Mesenteric fat pad (tissue), 1 donor: ENCODE measurements at regions not wholly inside any gene's neighbourhood (a gene's known extent, or its start where the extent isn't known, plus 50 kb on each side); places are given as distances from the start of the nearest gene placed in this dataset.
"Not testable (repeated sequence)": the region's sequence is repeated elsewhere in the genome, so short reads cannot be mapped to it uniquely, and the experiment has no call there.

Experiments
- DNase-seq: peaks from one replicate; pipeline ENCODE4 v3.0.0-alpha.2; 2020; ENCODE audit warnings: low spot score
- donor health status: DM: yes; HTN: yes; CAD: no.

DNA sequence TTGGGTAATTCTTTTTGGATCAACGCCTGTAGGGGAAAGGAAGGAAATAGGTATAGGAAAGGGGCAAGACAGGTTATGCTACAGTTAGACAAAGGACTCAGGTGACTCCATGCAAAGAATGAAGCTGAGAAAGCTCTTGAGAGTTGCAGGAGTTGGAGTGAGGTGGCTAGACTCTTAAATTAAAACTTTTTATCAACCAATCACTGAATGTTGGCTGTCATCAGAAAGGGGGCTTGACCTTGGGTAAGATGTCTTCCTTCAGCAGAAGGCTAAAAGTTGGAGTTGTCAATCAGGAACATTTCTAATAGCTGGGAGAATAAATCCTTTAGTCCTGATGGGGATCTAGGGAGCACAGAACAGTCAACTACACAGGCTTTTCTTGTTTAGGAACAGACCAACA lies 595.4 kb downstream of the SLC16A7 start:
- no peak for DNase-seq

DNA sequence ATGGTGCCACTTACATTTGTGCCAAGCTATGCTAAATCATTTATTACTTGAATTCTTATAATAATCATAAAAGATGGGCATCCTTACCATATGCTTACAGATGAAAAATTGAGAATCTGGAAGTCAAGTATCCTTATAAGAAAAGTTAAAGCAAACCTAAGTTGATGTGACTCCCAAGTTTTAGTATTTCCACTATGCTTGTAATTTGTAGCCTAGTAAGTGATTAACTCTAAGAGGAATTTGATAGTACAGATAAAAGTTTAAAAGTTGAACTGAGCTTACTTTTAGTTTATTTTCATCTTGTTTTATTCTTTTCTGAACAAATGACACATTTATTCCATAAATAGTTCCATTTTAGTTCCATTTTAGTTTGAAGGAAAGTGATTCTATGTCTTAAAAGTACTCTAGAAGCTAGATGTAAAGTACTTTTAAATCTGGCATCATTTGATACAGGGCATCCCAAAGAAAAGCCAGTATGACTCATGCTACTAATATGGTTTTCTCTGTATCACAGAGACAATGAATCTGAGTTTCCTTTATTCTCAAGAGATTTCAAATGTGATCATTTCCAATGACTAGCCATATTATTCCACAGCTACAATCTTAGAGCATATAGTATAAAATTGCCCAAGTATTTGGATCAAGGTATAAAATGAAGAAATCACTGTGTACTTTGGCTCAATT lies 596.0 kb downstream of the SLC16A7 start:
- DNase-seq, result no peak

DNA sequence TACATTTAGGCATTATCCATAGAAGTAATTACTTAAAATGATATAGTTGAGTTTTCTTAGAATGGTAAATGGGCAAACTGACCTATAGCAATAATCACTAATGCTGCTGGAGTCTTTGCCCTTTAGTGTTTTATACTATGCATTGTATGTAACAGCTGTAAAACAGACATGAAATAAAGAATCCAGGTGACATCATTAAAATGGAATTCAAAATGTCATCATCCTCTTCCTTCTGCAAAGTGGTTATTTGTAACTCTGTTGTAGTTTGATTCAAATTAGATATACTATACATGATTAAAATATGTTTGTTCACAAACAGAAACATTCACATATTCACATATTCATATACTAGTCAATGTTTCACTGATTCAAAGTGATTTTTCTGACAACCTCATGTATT lies 598.8 kb downstream of the SLC16A7 start:
- no peak for DNase-seq

DNA sequence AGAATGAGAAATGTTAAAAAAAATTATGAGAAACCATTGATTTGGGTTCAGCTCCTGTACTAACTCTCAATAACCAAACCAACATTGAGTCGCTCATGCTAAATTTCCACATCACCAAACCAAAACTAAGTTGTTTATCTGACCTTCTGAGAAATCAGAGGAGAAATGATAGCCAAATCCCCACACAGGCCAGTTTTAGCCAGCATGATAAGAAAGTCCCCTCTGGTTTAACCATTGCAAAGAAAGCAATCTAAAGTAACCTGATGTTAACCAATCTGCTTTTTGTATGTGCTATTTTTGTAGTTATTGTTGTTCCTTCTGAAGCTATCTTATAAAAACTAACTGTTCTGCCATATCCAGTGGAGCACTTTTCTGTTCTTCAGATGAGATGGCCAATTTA lies 599.7 kb downstream of the SLC16A7 start:
- no peak for DNase-seq

DNA sequence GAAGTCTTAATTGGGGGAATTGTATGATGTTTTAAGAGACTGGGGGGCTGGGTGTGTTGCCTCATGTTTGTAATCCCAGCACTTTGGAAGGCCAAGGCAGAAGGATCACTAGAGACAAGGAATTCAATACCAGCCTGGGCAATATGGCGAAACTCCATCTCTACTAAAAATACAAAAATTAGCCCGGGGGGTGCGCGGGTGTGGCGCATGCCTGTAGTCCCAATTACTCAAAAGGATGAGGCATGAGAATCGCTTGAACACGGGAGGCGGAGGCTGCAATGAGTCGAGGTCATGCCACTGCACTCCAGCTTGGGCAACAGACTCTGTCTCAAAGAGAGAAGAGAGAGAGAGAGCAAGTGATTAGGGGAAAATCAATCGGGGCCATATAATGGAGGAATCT lies 600.5 kb downstream of the SLC16A7 start:
- DNase-seq, result no peak

DNA sequence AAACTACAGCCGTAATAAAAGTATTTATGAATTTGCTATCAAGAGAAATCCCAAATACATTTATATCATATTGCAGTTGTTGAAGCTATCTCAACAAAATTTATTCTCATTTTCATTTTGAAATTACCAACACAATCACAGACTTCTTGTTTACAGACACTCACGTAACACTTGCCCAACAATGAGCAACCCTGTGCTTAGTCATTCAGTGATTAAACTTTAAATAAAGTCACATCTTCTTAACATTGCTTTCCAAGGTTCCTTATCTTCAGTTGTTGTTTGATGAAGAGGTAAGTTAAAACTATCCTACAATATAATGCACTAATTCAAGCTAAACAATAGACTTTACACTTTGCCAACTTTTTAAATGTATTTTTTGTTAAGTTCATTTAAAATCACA lies 601.8 kb downstream of the SLC16A7 start:
- no peak for DNase-seq

DNA sequence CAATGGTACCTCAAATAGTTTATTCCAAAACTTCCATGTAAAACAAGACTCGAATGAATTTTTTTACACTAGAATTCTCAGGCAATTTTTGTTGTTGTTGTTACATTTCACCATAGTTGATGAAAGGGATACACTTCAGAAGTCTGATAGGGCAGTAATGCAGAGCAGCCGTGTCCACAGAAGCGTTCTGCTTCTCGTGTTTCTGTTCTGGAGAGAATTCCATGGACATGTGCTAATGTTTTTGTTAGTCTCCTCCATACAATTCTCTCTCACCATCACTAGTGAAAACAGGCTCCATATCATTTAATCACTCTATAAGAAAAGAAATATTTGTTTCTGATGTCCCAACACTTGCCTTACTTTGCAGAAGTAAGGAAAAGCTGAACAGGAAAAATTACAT lies 606.1 kb downstream of the SLC16A7 start:
- no peak for DNase-seq

DNA sequence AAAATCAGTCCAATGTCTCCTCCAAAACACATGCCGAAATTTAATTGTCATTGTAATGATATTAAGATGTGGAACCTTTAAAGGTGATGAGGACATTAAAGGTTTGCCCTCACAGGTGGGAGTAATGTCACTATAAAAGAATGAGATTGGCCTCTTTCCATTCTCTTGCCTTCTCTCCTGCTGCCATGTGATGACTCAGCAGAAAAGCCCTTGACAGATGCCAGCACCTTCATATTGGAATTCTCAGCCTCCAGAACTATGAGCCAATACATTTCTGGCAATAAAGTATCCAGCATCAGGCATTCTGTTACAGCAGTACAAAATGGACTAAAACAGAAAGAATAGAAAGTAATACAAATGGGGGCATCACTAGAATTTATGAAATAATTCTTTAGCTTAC lies 609.7 kb downstream of the SLC16A7 start:
- no peak for DNase-seq

DNA sequence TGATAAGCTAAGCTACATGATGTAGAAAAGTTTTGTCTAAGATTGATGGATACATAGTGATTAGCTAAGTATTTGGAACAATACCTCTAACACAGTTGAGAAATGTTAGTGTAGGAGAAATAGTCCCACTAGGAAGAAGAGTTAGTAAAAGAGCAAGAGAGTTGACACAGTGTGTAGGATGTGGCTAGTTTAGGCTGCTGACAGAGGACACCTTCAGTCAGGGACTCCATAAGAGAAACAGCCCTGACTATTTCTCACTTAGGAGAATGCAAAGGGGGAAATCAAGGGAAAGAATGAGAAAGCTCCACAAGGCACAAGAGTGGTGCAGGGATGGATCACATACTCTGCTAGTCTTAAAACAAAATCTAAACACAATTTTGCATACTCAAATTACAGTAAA lies 613.7 kb downstream of the SLC16A7 start:
- DNase-seq, result no peak

DNA sequence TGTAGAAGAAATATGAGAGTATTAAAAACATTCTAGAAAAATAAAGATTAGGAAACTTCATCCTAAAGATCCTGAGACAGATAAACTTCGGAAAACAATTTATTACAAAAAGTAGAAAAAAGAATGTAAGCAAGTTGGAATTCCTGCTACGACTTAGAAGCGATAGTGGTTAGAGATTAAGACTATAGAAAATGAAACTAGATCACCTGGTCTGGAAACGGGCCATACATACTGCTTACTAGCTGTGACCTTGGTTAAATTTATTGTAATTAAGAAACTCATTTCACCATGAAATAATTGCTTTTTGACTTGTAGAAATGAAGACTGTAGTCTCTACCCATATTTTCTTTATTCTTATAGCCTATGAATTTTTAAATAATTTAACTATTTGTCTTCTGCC lies 614.1 kb downstream of the SLC16A7 start:
- DNase-seq, result no peak

DNA sequence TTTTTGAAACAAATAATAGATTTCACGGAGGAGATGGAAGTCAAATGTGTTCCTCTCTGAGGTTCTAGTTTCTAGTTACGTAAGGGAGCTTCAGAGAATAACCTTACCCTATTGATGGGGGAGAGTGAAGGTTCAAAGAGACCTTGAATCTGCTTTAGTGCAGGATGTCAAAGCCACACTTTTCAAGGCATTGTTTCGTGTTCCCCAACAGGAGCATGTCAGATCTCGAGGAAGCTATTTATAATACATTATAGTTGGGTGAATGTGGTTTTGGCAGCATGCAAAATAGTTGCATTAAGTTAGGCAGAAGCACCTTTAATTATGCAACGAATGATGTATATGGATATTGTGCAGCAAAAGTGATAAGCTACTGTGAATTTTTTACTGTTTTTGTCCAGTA lies 614.9 kb downstream of the SLC16A7 start:
- DNase-seq, result no peak

DNA sequence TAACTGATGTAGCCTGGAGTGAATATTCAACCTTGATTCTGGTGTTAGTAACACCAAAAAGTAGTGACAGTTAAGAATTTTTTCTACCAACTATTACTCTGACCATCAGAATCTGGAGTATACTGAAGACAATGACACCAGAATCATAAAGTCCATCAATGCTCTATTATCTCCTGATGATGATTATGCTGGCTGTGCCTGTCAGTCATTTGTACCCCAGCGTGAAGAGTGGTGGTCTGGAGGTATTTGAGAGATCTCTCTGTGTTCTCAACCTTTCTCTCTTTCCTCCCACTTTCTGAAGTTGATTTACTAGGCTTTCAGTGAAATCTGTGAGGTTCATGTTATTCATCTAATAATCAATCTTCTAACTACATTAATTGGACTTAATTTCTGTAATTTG lies 615.4 kb downstream of the SLC16A7 start:
- DNase-seq, result no peak

DNA sequence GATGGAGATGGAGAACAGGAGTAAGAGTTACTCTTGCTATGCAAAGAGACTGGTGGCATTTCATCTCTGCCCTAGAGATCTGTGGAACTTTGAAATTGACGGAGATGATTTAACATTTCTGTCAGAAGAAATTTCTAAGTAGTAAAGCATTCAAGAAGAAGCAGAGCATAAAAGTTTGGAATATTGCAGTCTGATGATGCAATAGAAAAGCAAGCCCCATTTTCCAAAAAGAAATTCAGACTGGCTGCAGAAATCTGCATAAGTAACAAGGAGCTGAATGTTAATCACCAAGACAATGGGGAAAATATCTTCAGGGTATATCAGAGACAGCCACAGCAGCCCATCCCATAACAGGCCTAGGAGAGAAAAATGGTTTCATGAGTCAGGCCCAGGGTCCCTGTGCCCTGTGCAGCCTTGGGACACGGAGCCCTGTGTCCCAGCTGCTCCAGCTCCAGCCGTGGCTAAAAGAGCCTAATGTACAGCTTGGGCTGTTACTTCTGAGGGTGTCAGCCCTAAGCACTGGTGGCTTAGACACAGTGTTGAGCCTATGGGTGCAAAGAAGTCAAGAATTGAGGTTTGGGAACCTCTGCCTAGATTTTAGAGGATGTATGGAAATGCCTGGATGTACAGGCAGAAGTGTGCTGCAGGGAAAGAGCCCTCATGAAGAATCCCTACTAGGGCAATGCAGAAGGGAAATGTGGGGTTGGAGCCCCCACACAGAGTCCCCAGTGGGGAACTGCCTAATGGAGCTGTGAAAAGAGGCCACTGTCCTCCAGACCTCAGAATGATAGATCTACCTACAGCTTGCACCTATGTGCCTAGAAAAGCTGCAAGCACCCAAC lies 616.6 kb downstream of the SLC16A7 start:
- DNase-seq, result no peak

DNA sequence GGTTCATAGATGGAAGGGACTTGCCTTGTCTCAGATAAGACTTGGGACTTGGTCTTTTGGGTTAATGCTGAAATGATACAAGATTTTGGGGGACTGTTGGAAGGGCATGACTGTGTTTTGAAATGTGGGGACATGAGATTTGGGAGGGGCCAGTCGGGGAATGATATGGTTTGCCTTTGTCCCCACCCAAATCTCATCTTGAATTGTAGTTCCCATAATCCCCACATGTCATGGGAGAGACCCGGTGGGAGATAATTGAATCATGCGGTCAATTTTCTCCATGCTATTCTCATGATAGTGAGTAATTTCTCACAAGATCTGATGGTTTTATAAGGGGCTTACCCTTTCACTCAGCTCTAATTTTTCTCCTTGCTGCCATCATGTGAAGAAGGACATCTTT lies 617.4 kb downstream of the SLC16A7 start:
- not testable (repeated sequence) for DNase-seq

DNA sequence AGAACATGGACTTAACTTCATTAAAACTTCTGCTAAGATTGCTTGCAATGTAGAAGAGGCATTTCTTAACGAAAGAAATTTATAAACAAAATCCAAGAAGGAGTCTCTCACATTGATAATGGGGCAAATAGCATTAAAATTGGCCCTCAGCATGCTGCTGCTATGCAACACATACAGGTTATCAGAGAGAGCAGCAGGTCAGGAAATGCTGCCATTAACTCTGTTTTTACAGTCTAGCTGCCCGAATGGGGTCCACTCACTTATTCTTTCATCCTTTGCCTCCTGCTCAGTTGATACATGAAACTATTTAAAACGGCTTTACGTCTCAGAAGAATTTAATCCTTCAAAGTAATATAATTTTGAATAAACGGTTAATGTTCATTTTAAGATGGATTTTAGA lies 620.4 kb downstream of the SLC16A7 start:
- DNase-seq, result no peak

DNA sequence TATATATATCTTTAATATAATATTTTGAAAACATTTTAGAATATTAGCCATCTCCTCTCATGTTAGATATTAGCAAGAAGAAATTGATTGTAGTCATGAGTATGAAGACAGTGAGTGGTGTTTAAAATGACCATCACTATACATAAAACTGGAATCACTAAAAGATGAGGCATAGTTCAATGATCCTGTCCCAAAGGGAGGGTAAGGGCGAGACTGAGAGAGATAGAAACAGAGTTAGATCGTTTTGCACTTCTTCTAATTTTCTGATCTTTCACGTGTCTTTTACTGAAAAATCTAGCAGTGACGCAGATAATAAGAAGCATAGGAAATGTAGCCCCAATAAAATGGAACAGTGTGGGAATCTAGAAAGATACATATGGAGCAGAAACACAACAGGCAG lies 627.4 kb downstream of the SLC16A7 start:
- no peak for DNase-seq

DNA sequence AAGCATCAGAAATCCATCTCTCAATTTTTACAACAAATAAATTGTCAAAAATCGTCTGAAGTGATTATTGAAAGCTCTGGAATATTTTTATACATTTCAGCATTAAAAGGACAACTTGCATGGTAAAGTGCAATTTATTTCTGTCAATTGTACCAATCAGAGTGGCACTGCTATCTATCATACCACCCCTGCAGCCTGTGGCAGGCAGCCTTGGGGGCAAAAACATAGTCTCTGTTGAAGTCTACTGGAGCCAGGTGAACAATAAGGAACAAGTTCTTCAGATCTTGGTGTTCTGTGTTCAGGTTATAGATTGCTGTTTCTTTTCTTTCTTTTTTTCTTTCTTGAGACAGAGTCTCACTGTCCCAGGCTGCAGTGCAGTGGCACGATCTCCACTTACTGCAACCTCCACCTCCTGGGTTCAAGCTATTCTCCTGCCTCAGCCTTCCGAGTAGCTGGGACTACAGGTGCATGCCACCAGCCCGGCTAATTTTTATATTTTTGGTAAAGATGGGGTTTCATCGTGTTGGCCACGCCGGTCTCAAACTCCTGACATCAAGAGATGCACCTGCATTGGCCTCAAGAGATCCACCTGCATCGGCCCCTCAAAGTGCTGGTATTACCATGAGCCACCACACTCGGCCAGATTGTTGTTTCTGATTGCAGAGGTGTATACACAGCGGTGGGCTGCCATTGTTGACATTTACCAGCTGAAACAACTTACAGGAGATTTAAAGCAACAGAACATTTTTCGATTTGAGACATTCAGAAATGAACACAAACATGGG lies 629.6 kb downstream of the SLC16A7 start:
- no peak for DNase-seq

DNA sequence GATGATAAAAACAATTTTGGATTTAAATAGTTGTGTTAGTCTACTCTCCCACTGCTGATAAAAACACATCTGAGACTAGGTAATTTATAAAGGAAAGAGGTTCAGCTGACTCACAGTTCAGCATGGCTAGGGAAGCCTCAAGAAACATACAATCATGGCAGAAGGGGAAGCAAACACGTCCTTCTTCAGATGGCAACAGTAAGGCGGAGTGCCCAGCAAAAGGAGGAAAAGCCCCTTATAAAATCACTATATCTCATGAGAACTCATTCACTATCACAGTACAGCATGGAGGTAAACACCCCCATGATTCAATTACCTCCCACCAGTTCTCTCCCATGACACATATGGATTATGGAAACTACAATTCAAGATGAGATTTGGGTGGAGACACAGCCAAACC lies 632.1 kb downstream of the SLC16A7 start:
- DNase-seq, result no peak

DNA sequence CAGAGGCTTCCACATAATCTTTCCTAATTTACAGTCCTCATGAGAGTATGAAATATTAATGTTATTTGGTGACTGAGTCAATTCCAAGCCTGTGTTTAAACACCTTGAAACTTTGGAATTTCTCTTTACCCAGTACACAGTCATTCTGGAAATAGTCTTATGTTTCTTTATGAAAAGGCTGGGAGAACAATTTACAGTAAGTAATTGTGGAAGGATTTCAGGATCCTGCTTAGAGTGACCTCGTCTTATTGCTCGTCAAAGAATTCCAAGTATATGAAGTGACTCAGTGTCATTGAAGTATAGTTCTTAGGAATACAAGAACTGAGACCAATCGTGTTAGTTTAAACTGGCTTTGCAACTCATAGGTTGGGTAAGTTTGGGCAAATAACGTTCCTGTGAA lies 634.2 kb downstream of the SLC16A7 start:
- no peak for DNase-seq

DNA sequence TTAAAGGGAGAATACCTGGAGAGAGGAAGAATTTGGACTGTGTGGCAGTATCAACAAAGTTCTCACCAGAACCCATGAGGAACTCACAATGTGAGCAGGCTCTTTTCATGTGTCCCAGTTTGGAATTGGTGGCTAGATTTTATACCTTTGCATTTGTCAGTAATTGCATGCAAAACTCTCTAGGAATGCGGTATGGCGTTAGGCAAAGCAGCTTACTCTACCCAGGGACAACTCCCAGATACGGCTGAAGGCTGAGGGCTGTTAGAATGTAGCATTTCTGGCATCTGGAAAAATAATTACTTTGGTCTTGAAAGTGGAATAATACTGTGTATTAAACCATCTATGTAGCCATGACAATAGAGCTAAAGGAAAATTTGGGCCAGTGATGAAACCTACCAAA lies 635.5 kb downstream of the SLC16A7 start:
- no peak for DNase-seq

DNA sequence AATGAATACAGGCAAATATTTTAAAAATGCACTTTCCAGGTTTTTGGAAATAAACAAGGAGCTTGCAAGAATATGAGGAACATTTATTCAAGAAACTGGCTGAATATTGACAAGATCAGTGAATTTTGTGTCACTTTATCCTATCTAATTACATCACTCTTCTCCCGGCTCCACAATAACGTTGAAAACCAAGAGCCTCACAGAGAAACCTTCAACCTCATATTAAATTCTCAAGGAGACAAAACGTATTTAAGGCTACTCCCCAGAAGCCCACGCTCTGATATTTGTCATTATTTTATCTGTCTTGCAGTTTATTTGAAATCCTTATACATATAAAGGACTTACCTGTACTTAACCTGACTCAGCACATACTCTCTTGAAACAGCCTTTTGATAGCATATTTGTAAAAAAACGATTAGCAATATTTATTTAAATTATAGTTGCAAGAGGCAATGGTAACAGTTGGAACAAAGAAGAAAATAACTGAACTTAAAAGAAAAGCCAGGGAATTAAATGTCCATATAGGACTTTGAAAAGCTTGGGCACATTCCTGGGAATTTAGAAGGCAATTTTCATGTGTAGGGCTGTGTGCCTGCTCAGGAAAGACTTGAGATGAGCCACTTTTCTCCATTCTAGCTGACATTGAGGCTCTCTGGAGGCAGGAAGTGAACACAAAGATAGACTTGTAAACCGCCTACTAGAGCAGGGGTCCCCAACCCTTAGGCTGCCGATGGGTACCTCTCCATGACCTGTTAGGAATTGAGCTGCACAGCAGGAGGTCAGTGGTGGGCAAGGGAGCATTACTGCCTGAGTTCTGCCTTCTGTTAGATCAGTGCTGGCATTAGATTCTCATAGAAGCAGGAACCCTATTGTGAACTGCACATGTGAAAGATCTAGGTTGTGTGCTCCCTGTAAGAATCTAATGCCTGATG lies 636.4 kb downstream of the SLC16A7 start:
- DNase-seq, result no peak
